ENCODE measurements at regions not wholly inside any gene's neighbourhood (a gene's known extent, or its start where the extent isn't known, plus 50 kb on each side); places are given as distances from the start of the nearest gene placed in this dataset.
"Not testable (repeated sequence)": the region's sequence is repeated elsewhere in the genome, so short reads cannot be mapped to it uniquely, and the experiment has no call there.

- no peak for TF ChIP-seq CTCF (IDR thresholded peaks at IDR 0.05; ENCODE audit: extremely low read depth, insufficient read depth, missing control alignments)
- in situ Hi-C loops (cut with MboI; ENCODE audit: low pct_unique_long_range_greater_than_20kb, low sequenced_read_pairs, unreplicated experiment): no loop called here
- DNase-seq (ENCODE audit: low spot score): no peak
Observed at GRCh38 chr4:164070625-164071024, 576.1 kb downstream of the TMA16 start.

- no peak for DNase-seq (ENCODE audit: low spot score)
- in situ Hi-C loops (cut with MboI; ENCODE audit: low pct_unique_long_range_greater_than_20kb, low sequenced_read_pairs, unreplicated experiment): no loop called here
Observed at GRCh38 chr4:164081371-164081770, 586.9 kb downstream of the TMA16 start.

GRCh38 chr4:164081801-164082200, 587.3 kb downstream of the TMA16 start:
- in situ Hi-C loops (cut with MboI; ENCODE audit: low pct_unique_long_range_greater_than_20kb, low sequenced_read_pairs, unreplicated experiment): no loop called here
- no peak for DNase-seq (ENCODE audit: low spot score)
- no peak for TF ChIP-seq CTCF (IDR thresholded peaks at IDR 0.05; ENCODE audit: extremely low read depth, insufficient read depth, missing control alignments)

More at GRCh38 chr4:164081371-164081770, 586.9 kb downstream of the TMA16 start:
- no peak for TF ChIP-seq CTCF (IDR thresholded peaks at IDR 0.05; ENCODE audit: extremely low read depth, insufficient read depth, missing control alignments)

- TF ChIP-seq CTCF (IDR thresholded peaks at IDR 0.05; ENCODE audit: extremely low read depth, insufficient read depth, missing control alignments): no peak
- DNase-seq (ENCODE audit: low spot score): no peak
- in situ Hi-C loops (cut with MboI; ENCODE audit: low pct_unique_long_range_greater_than_20kb, low sequenced_read_pairs, unreplicated experiment): no loop called here
Observed at GRCh38 chr4:164087733-164088132, 593.2 kb downstream of the TMA16 start.

- in situ Hi-C loops (cut with MboI; ENCODE audit: low pct_unique_long_range_greater_than_20kb, low sequenced_read_pairs, unreplicated experiment): no loop called here
- no peak for DNase-seq (ENCODE audit: low spot score)
- TF ChIP-seq CTCF (IDR thresholded peaks at IDR 0.05; ENCODE audit: extremely low read depth, insufficient read depth, missing control alignments): no peak
Observed at GRCh38 chr4:164095313-164096110, 601.0 kb downstream of the TMA16 start.

GRCh38 chr4:164096766-164097518, 602.5 kb downstream of the TMA16 start:
- in situ Hi-C loops (cut with MboI; ENCODE audit: low pct_unique_long_range_greater_than_20kb, low sequenced_read_pairs, unreplicated experiment): no loop called here
- TF ChIP-seq CTCF (IDR thresholded peaks at IDR 0.05; ENCODE audit: extremely low read depth, insufficient read depth, missing control alignments): no peak
- DNase-seq (ENCODE audit: low spot score): no peak

- DNase-seq (ENCODE audit: low spot score); in situ Hi-C loops (cut with MboI; ENCODE audit: low pct_unique_long_range_greater_than_20kb, low sequenced_read_pairs, unreplicated experiment): not testable (repeated sequence)
Observed at GRCh38 chr4:164100741-164101365, 606.4 kb downstream of the TMA16 start.

Measured in GM13977 (cell line).